IMR-90 (cell line): ENCODE measurements at regions not wholly inside any gene's neighbourhood (a gene's known extent, or its start where the extent isn't known, plus 50 kb on each side); places are given as distances from the start of the nearest gene placed in this dataset.

Experiments
- ATAC-seq: fragments of 200-7000 bp; cut with Tn5 transposase; 2 replicates; pipeline ENCODE4 v1.9.1; 2020; ENCODE audit warnings: low read depth, mild to moderate bottlenecking, moderate library complexity
- BruUV-seq: library from RNA; stranded (reverse); fragments of 400-500 nt; replicated peaks from 2 replicates; lab custom pipeline; 2021; lab: Mats Ljungman, UMichigan
- CTCF ChIA-PET: fragments of 300-600 bp; formaldehyde crosslinking; extraction: SDS; loops from one replicate; lab custom pipeline; 2021; ENCODE audit warnings: antibody characterized with exemption; lab: Yijun Ruan, JAX
- POLR2A ChIA-PET: fragments of 300-600 bp; sonication (Branson Sonifier 250); formaldehyde crosslinking; loops from one replicate; lab custom pipeline; 2022; ENCODE audit warnings: antibody characterized with exemption; ENCODE audit not compliant: unreplicated experiment; lab: Charles Lee
- DNase-seq: peaks from one replicate; pipeline ENCODE4 v3.0.0; 2013
- H2AFZ ChIP-seq: replicated peaks from 2 replicates; pipeline ENCODE3; 2013; ENCODE audit warnings: low read length, mild to moderate bottlenecking; ENCODE audit not compliant: poor library complexity
- H2AK5ac ChIP-seq: 2 replicates; pipeline ENCODE4 v1.6.1; 2013; ENCODE audit warnings: low read depth, low read length, inconsistent platforms
- H2AK9ac ChIP-seq: replicated peaks from 2 replicates; pipeline ENCODE3; 2013; ENCODE audit warnings: mild to moderate bottlenecking, low read depth, low read length, moderate library complexity; ENCODE audit not compliant: poor library complexity
- H2BK120ac ChIP-seq: 2 replicates; pipeline ENCODE4 v1.6.1; 2013; ENCODE audit warnings: low read depth, low read length, inconsistent platforms
- H2BK15ac ChIP-seq: 3 replicates; pipeline ENCODE4 v1.6.1; 2013; ENCODE audit warnings: low read depth, low read length, inconsistent platforms
- H2BK20ac ChIP-seq: 2 replicates; pipeline ENCODE4 v1.6.1; 2013; ENCODE audit warnings: low read depth, mild to moderate bottlenecking, inconsistent platforms, low read length, moderate library complexity
- H2BK5ac ChIP-seq: 2 replicates; pipeline ENCODE4 v1.6.1; 2013; ENCODE audit warnings: mild to moderate bottlenecking, low read depth, low read length, inconsistent platforms; ENCODE audit not compliant: poor library complexity, severe bottlenecking
- H3K14ac ChIP-seq: replicated peaks from 2 replicates; pipeline ENCODE4 v1.6.1; 2013; ENCODE audit warnings: low read depth, low read length, inconsistent platforms
- H3K18ac ChIP-seq: 2 replicates; pipeline ENCODE4 v1.6.1; 2013; ENCODE audit warnings: low read depth, low read length, control low read depth
- H3K23ac ChIP-seq: 2 replicates; pipeline ENCODE4 v1.6.1; 2013; ENCODE audit warnings: low read depth, low read length, inconsistent platforms
- H3K27ac ChIP-seq: 2 replicates; pipeline ENCODE4 v1.5.1; 2013; ENCODE audit warnings: mild to moderate bottlenecking, control low read depth, low read length; ENCODE audit not compliant: insufficient read depth
- H3K27me3 ChIP-seq: 2 replicates; pipeline ENCODE4 v1.6.1; 2013; ENCODE audit warnings: low read length; ENCODE audit not compliant: control insufficient read depth, insufficient read depth
- H3K36me3 ChIP-seq: 2 replicates; pipeline ENCODE4 v1.6.1; 2013; ENCODE audit warnings: low read length, mixed read lengths; ENCODE audit not compliant: control insufficient read depth, insufficient read depth
- H3K4ac ChIP-seq: 2 replicates; pipeline ENCODE4 v1.6.1; 2013; ENCODE audit warnings: low read depth, low read length, inconsistent platforms
- H3K4me1 ChIP-seq: 2 replicates; pipeline ENCODE4 v1.6.1; 2013; ENCODE audit warnings: low read length, mixed read lengths; ENCODE audit not compliant: control insufficient read depth, insufficient read depth
- H3K4me2 ChIP-seq: 2 replicates; pipeline ENCODE4 v1.6.1; 2013; ENCODE audit warnings: low read depth, mild to moderate bottlenecking, control low read depth, low read length, moderate library complexity
- H3K4me3 ChIP-seq: 2 replicates; pipeline ENCODE4 v1.5.1; 2013; ENCODE audit warnings: low read depth, mild to moderate bottlenecking, control low read depth, low read length, moderate library complexity; ENCODE audit not compliant: insufficient read depth
- H3K56ac ChIP-seq: 2 replicates; pipeline ENCODE4 v1.6.1; 2013; ENCODE audit warnings: low read length, inconsistent platforms; ENCODE audit not compliant: insufficient read depth; ENCODE audit errors: extremely low read depth
- H3K79me1 ChIP-seq, 2 experiments: 2 replicates each; pipeline ENCODE4 v1.6.1; 2013; ENCODE audit warnings: low read length in 2 of 2, inconsistent platforms in 1 of 2, low read depth in 1 of 2
- H3K9ac ChIP-seq: 2 replicates; pipeline ENCODE4 v1.6.1; 2013; ENCODE audit warnings: low read depth, low read length, control low read depth
- H3K9me1 ChIP-seq: 2 replicates; pipeline ENCODE4 v1.6.1; 2013; ENCODE audit warnings: low read length, inconsistent platforms; ENCODE audit not compliant: insufficient read depth
- H3K9me3 ChIP-seq: 2 replicates; pipeline ENCODE4 v1.6.1; 2013; ENCODE audit warnings: low read length; ENCODE audit not compliant: control insufficient read depth, insufficient read depth
- H4K20me1 ChIP-seq: 2 replicates; pipeline ENCODE4 v1.6.1; 2013; ENCODE audit warnings: low read length, inconsistent platforms; ENCODE audit not compliant: insufficient read depth
- H4K5ac ChIP-seq: 2 replicates; pipeline ENCODE4 v1.6.1; 2013; ENCODE audit warnings: mild to moderate bottlenecking, low read depth, low read length, control low read depth
- H4K8ac ChIP-seq, 2 experiments: 2 replicates each; pipeline ENCODE4 v1.6.1; 2013; ENCODE audit warnings: low read depth in 2 of 2, low read length in 2 of 2, control low read depth in 1 of 2, inconsistent platforms in 1 of 2
- H4K91ac ChIP-seq: 2 replicates; pipeline ENCODE4 v1.6.1; 2013; ENCODE audit warnings: low read depth, low read length, inconsistent platforms; ENCODE audit not compliant: insufficient read depth
- BHLHE40 ChIP-seq: fragments of 150-350 bp; IDR thresholded peaks from 2 replicates; pipeline ENCODE4 v1.6.1; 2016; ENCODE audit warnings: mild to moderate bottlenecking, low read depth, low read length
- CEBPB ChIP-seq: IDR thresholded peaks from 2 replicates; pipeline ENCODE4 v1.6.1; 2012; ENCODE audit warnings: low read depth, low read length, improper control_type of control experiment
- CHD1 ChIP-seq: IDR thresholded peaks from 2 replicates; pipeline ENCODE4 v1.6.1; 2012; ENCODE audit warnings: low read depth, low read length, improper control_type of control experiment
- FOS ChIP-seq: fragments of 150-350 bp; IDR thresholded peaks from 2 replicates; pipeline ENCODE4 v1.6.1; 2016; ENCODE audit warnings: low read depth, low read length
- MAFK ChIP-seq: IDR thresholded peaks from 2 replicates; pipeline ENCODE4 v1.6.1; 2012; ENCODE audit warnings: low read depth, low read length, improper control_type of control experiment
- MAZ ChIP-seq: IDR thresholded peaks from 2 replicates; pipeline ENCODE4 v1.6.1; 2012; ENCODE audit warnings: low read depth, mild to moderate bottlenecking, low read length, improper control_type of control experiment, moderate library complexity, borderline replicate concordance
- MXI1 ChIP-seq: IDR thresholded peaks from 2 replicates; pipeline ENCODE4 v1.6.1; 2012; ENCODE audit warnings: low read depth, mild to moderate bottlenecking, low read length, moderate library complexity, borderline replicate concordance
- NFE2L2 ChIP-seq: fragments of 150-350 bp; IDR thresholded peaks from 2 replicates; pipeline ENCODE4 v1.6.1; 2016; ENCODE audit warnings: low read depth, mild to moderate bottlenecking, low read length
- POLR2A ChIP-seq: IDR thresholded peaks from 2 replicates; pipeline ENCODE4 v1.6.1; 2012; ENCODE audit warnings: mild to moderate bottlenecking, low read depth, low read length
- RCOR1 ChIP-seq: IDR thresholded peaks from 2 replicates; pipeline ENCODE4 v1.6.1; 2012; ENCODE audit warnings: mild to moderate bottlenecking, low read length, improper control_type of control experiment; ENCODE audit not compliant: insufficient replicate concordance
- RFX5 ChIP-seq: IDR thresholded peaks from 2 replicates; pipeline ENCODE4 v1.8.0; 2012; ENCODE audit warnings: low read depth, mild to moderate bottlenecking, low read length, moderate library complexity
- SMC3 ChIP-seq: fragments of 150-350 bp; IDR thresholded peaks from 2 replicates; pipeline ENCODE4 v1.6.1; 2016; ENCODE audit warnings: low read depth, mild to moderate bottlenecking, antibody characterized with exemption, low read length, moderate library complexity
- USF2 ChIP-seq: fragments of 150-350 bp; IDR thresholded peaks from 2 replicates; pipeline ENCODE4 v1.6.1; 2017; ENCODE audit warnings: mild to moderate bottlenecking, antibody characterized with exemption, low read length, low read depth
- whole genome bisulfite sequencing, 2 experiments: methylation state at CpG; one replicate each; pipeline versions ENCODE4 v1.1.5 to v1.1.7; 2013; ENCODE audit warnings: missing lambda C conversion rate in 2 of 2; ENCODE audit not compliant: insufficient read length in 1 of 2; ENCODE audit errors: extremely low coverage in 2 of 2; 5-methylcytosine and 5-hydroxymethylcytosine counted together
- dilution Hi-C: fragments of 300-500 bp; cut with HindIII; formaldehyde crosslinking; loops from one replicate; pipeline ENCODE4 v1.14.3; 2018; ENCODE audit warnings: low sequenced_read_pairs; ENCODE audit not compliant: unreplicated experiment
- in situ Hi-C: fragments of 300-500 bp; cut with MboI; formaldehyde crosslinking; loops from 3 replicates; pipeline ENCODE4 v1.14.3; 2019; ENCODE audit warnings: low sequenced_read_pairs, inconsistent platforms, mixed read lengths
- intact Hi-C: fragments of 100-400 bp; cut with micrococcal nuclease; formaldehyde crosslinking; loops from 2 replicates; pipeline ENCODE4 v1.10.0; 2022
- TF ChIP-seq, protein P1 (sequence below): conservative IDR thresholded peaks from 2 replicates; pipeline ENCODE4 v1.5.1; 2012; ENCODE audit warnings: mild to moderate bottlenecking, low read depth, low read length, improper control_type of control experiment
- TF ChIP-seq, protein P2 (sequence below): fragments of 150-350 bp; IDR thresholded peaks from 2 replicates; pipeline ENCODE4 v1.6.1; 2016; ENCODE audit warnings: low read depth, mild to moderate bottlenecking, low read length, moderate library complexity, borderline replicate concordance

DNA sequence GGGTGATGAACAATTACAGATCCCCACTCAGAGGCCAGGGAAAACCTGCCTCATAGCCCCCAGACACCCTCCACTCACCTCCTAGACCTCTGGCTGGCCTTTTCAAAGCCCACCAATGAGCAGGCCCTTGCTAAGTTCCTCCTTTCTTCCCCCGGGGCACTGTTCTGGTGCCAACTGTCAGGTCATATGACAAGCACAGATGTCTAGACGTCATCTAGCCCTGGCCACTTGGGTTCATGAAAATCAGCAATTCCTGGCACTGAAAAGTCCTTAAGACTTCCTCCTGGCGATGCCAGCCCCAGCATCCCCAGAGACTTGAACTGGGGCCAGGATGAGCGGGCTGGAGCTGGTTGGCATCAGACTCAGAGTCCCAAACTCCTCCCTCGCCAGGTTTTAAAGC lies 115.6 kb upstream of the NALF2 start:
- ChIA-PET POLR2A (no interaction called here), CTCF (no interaction called here)
- no peak overlapping the region for H4K91ac ChIP-seq
- H2BK5ac ChIP-seq, result no peak overlapping the region
- no peak overlapping the region for H4K8ac ChIP-seq
- intact Hi-C loops (loop anchor here (5.0 to 10.0 kb wide), 3 partner anchors 101 to 1191 kb away; no protein-coding TSS in a partner anchor), dilution Hi-C loops (no loop called here), in situ Hi-C loops (loop anchor here (10.0 to 25.0 kb wide), 3 partner anchors 99 to 1201 kb away; partner anchors contain the start of gene EFNB1)
- H3K9me1 ChIP-seq, result no peaks in the 10 kb centered on the region
- BruUV-seq, result no TSS peak
- no peak for DNase-seq
- no peak overlapping the region for H2BK120ac ChIP-seq
- H3K9ac ChIP-seq, result no peak overlapping the region
- no peak overlapping the region for H2AFZ ChIP-seq
- peaks cover 57% of the 10 kb centered on the region for H3K27me3 ChIP-seq
- 0% methylated on average over 2 of the region's 5 CpGs; no CpG with 5 or more reads in 1 of the 2 experiments for WGBS, 2 experiments
- H3K9me3 ChIP-seq, result no peaks in the 10 kb centered on the region
- H3K36me3 ChIP-seq, result no peaks in the 10 kb centered on the region
- H2BK20ac ChIP-seq, result no peak overlapping the region
- H2AK5ac ChIP-seq, result no peak overlapping the region
- H3K18ac ChIP-seq, result no peak overlapping the region
- H3K4me1 ChIP-seq, result no peaks in the 10 kb centered on the region
- H3K4me3 ChIP-seq, result no peak overlapping the region
- ATAC-seq, result no peak
- no peak overlapping the region for H3K56ac ChIP-seq
- H3K79me1 ChIP-seq, result no peaks in the 10 kb centered on the region
- no peak overlapping the region for H4K5ac ChIP-seq
- H3K27ac ChIP-seq, result no peak overlapping the region
- H3K23ac ChIP-seq, result no peak overlapping the region
- no peak overlapping the region for H2BK15ac ChIP-seq
- H2AK9ac ChIP-seq, result no peak overlapping the region
- H4K20me1 ChIP-seq, result no peaks in the 10 kb centered on the region
- H3K4ac ChIP-seq, result no peak overlapping the region
- TF ChIP-seq RCOR1 (no peak), FOS (no peak), NFE2L2 (no peak), POLR2A (no peak), SMC3 (no peak), USF2 (no peak), MAZ (no peak), RFX5 (no peak), MXI1 (no peak), CHD1 (no peak), CEBPB (no peak), BHLHE40 (no peak), MAFK (no peak)
- TF ChIP-seq, protein P1, sequence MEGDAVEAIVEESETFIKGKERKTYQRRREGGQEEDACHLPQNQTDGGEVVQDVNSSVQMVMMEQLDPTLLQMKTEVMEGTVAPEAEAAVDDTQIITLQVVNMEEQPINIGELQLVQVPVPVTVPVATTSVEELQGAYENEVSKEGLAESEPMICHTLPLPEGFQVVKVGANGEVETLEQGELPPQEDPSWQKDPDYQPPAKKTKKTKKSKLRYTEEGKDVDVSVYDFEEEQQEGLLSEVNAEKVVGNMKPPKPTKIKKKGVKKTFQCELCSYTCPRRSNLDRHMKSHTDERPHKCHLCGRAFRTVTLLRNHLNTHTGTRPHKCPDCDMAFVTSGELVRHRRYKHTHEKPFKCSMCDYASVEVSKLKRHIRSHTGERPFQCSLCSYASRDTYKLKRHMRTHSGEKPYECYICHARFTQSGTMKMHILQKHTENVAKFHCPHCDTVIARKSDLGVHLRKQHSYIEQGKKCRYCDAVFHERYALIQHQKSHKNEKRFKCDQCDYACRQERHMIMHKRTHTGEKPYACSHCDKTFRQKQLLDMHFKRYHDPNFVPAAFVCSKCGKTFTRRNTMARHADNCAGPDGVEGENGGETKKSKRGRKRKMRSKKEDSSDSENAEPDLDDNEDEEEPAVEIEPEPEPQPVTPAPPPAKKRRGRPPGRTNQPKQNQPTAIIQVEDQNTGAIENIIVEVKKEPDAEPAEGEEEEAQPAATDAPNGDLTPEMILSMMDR, result no peak
- TF ChIP-seq, protein P2, sequence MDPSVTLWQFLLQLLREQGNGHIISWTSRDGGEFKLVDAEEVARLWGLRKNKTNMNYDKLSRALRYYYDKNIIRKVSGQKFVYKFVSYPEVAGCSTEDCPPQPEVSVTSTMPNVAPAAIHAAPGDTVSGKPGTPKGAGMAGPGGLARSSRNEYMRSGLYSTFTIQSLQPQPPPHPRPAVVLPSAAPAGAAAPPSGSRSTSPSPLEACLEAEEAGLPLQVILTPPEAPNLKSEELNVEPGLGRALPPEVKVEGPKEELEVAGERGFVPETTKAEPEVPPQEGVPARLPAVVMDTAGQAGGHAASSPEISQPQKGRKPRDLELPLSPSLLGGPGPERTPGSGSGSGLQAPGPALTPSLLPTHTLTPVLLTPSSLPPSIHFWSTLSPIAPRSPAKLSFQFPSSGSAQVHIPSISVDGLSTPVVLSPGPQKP, result no peak
- no peak overlapping the region for H3K14ac ChIP-seq
- H3K4me2 ChIP-seq, result no peak overlapping the region
